HG03442 (cell line): ENCODE measurements at regions not wholly inside any gene's neighbourhood (a gene's known extent, or its start where the extent isn't known, plus 50 kb on each side); places are given as distances from the start of the nearest gene placed in this dataset.
A peak's percentile ranks its signal among the peaks of the same experiment; 100 is the strongest.
"Not testable (repeated sequence)": the region's sequence is repeated elsewhere in the genome, so short reads cannot be mapped to it uniquely, and the experiment has no call there.

ENCODE experiments used
- ATAC-seq: cut with Tn5 transposase; IDR thresholded peaks from one replicate; pipeline ENCODE4 v1.9.1; 2021; ENCODE audit warnings: mild to moderate bottlenecking, moderate library complexity; ENCODE audit not compliant: unreplicated experiment

DNA sequence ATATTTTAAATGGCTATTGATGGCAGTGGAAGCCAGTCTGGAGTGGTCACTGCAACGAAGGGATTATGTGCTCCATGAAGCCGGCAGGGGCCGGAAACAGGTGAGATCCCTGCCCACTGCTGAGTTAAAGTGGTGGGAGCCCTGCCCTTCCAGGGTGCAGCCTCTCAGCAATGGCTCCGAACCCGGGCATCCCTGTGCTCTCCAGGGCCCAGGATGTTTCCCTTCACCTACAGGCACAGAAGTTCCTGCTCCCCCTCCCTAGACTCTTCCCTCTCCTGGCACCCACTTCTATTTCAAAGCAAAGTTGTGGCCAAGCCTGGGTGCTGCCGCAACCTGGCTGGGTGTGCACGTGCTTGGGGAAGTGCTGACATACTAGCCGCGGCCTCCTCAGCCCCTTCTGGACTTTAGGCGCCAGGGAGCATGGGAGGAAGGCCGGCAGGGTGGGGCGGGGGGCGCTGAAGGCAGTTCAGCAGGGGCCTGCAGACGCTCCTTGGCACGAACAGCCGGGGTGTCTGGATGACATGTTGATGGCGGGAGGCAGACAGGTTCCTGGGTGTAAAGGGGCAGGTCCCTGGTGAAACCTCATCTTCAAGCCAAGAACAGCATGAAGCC is 452.3 kb downstream of the HTR1B start:
- no peak for ATAC-seq

DNA sequence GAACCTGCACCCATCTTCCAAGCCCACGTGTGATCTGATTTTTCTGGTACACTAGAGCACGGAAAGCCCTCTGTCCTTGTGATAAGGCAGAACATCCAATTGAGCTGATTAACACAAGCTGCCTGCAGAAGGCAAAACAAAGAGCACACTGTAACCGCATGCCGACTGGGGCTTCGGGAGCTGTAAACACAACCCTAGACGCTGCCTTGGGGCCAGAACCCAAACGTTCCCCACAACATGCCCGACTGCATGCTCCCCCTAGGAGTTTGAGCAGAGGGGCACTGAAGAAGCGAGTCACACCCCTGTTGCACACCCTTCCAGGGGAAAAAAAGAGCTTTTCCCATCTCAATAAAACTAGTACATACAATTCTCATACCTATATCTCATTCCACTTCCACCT is 470.7 kb downstream of the HTR1B start:
- no peak for ATAC-seq

- no peak for ATAC-seq
These were observed 478.7 kb downstream of the HTR1B start for GRCh38 chr6:76984572-76984971.

DNA sequence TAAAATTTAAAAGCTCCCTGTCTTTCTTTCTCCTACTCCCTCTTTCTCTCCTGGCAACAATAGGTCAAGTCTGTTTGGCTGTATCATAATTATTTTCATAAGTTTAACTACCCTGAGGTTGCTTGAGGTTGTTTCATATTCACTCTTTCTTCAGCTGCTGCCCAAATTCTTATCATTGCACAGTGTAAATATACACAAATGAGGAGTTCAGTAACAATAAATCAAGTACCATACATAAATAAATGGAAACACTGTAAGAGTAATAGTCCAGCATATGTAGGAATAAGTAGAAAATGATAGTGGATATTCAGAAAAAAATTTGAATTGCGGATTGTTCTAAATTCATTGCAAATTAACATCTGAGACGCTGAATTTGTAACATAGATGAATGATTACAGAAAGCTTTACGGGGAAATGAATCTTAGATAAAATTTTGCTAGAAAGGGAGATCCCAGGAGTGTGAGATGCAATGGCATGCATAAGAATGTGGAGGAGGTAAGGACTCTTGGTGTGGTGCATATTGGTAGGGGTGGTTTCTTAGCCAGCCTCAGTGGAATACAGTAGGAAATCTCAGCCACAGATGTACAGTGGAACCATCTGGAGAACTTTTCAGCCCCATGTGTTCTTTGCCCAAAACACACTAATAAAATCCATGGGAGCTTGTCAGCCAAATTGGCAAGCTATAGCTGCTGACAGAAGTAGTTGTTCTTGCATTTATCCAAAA is 480.7 kb downstream of the HTR1B start:
- ATAC-seq: no peak

- ATAC-seq: no peak
These were observed 490.8 kb downstream of the HTR1B start for GRCh38 chr6:76972474-76972873.

- ATAC-seq: not testable (repeated sequence)
These were observed 504.1 kb downstream of the HTR1B start for GRCh38 chr6:76959177-76959576.

DNA sequence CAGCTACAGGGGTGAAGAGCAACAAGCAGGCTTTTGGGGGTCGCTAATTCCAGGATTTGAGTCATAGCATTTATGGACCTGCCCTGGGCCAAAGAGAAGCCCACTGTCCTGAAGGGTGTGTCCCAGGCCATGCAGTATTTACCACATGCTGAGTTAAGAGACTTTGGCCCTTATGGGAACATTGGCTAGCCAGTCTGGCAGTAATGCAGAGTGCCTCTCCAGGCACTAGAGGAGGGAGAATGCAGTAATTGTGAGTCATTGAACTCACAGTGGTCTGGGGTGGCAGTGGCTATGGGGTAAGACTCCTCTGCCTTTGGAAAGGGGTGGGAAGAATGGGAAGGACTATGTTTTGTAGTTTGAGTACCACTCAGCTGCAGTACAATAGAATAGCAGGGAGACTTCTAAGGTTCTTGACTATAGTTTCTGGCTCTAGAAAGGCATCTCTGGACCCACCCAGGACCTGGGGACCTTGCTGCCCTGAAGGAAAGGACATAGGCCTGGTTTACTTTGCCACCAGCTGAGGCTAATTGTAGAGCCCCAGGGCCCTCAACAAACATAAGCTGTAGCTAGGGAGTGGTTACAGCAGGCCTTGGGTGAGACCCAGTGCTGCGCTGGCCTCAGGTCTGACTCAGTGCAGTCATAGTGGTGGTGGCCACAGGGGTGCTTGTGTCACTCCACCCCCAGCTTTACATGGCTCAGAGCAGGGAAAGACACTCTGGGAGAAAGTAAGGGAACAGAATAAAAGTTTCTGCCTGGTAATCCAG is 520.9 kb downstream of the HTR1B start:
- no peak for ATAC-seq

DNA sequence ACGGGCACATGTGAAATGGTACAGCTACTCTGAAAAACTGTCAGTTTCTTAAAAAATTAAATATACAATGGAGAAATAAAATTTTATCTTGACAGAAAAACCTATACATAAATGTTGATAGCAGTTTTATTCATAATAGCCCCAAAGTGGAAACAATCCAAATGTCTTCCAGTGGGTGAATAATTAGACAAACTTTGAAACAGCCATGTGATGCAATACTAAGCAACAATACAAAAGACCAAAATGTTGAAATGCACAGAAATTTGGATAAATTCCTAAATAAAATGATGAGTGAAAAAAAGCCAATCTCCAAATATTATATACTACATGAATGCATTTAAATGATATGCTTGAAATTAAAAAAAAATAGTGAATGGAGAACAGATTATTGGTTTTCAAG is 523.1 kb downstream of the HTR1B start:
- no peak for ATAC-seq

GRCh38 chr6:76914737-76915136 is 548.6 kb downstream of the HTR1B start:
- no peak for ATAC-seq

- ATAC-seq: not testable (repeated sequence)
These were observed 557.8 kb downstream of the HTR1B start for GRCh38 chr6:76905541-76905940.

DNA sequence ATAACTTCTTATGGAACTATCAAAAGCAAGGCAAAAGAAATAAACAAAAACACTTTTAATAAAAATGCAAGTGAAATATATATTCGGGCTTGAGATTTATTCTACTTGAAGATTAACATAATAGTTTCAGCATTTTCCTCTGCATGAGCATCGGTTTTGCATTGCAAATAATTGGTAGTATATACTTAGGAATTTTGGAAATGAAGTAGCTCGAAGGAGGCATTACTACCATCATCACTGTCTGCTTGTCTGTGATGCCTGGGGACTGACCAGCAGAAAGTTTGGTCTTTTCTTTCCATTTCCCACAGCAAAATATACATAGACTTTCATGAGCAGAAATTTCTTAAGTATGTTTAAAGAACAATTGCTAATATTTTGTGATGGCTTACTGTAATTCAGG is 570.7 kb downstream of the HTR1B start:
- no peak for ATAC-seq

DNA sequence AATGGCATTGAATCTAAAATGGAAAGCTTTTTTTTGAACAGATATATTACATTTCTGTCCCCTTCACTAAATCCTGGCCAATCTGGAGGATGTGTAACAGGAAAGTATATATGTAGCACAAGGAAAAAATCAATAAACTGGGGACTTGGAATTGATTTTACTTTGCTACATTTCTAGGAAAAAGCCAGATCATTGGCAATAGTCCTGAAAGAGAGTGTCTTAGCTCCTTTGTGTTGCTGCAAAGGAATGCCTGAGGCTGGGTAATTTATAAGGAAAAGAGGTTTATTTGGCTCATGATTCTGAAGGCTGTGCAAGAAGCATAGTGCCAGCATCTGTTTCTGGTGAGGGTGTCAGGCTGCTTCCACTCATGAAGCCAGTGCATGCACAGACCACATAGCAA is 574.9 kb downstream of the HTR1B start:
- ATAC-seq: no peak

GRCh38 chr6:76886900-76887299 is 576.4 kb downstream of the HTR1B start:
- ATAC-seq: no peak

- no peak for ATAC-seq
These were observed 577.4 kb downstream of the HTR1B start for GRCh38 chr6:76885861-76886301.

GRCh38 chr6:76881414-76881813 is 581.9 kb downstream of the HTR1B start:
- no peak for ATAC-seq

GRCh38 chr6:76876922-76877553 is 586.3 kb downstream of the HTR1B start:
- ATAC-seq: no peak

- ATAC-seq: not testable (repeated sequence)
These were observed 586.9 kb downstream of the HTR1B start for GRCh38 chr6:76876430-76876829.

DNA sequence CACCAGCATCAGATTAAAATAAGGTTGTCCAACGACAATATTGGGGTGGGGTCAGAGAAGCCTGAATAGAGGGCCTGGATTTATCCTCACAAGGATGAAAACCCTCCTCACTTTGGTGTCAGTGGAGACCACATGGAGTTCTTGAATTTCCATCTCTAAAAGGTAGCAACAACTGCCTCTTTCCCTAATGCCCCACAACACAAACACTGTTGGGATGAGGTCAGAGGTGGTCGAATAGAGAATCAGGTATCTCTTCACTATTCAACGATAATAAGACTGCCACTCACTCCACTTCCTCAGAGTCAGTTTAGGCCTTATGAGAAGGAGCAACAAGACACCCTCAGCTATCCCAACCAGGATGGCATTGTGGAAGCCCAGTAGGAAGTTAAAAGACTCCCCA is 596.1 kb downstream of the HTR1B start:
- ATAC-seq: no peak

GRCh38 chr6:76866091-76866915 is 597.0 kb downstream of the HTR1B start:
- no peak for ATAC-seq

GRCh38 chr6:76862936-76863335 is 600.4 kb downstream of the HTR1B start:
- no peak for ATAC-seq

- peak; percentile 89 for ATAC-seq
These were observed 601.9 kb downstream of the HTR1B start for GRCh38 chr6:76861403-76861802.
